Esophagus mucosa (tissue), 1 donor: ENCODE measurements at regions not wholly inside any gene's neighbourhood (a gene's known extent, or its start where the extent isn't known, plus 50 kb on each side); places are given as distances from the start of the nearest gene placed in this dataset.
"Not testable (repeated sequence)": the region's sequence is repeated elsewhere in the genome, so short reads cannot be mapped to it uniquely, and the experiment has no call there.

Source experiments
- ATAC-seq: fragments of 200-7000 bp; cut with Tn5 transposase; one replicate; pipeline ENCODE4 v1.9.1; 2020
- donor health status: DM: yes; HTN: yes; CAD: no.

DNA sequence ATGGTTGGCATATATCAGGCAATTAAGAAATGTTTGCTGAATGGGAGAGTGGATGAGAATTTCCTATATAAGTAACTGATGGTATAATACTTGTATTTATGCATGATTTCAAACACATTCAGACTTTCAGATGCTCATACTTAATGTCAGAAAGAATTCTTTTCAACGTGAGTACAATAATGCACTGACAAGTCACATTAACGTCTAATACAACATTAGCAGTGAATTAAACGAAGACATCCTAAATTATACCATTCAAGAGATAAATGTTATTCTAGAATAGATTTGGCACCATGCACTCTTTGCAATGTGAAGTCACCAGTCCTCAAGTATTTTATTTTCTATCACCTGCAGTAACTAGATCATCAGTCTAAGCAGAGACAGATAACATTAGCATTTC lies 712.9 kb downstream of the TLE1 start:
- no peak for ATAC-seq

- not testable (repeated sequence) for ATAC-seq
These were observed 719.0 kb downstream of the TLE1 start for GRCh38 chr9:80970377-80970776.

DNA sequence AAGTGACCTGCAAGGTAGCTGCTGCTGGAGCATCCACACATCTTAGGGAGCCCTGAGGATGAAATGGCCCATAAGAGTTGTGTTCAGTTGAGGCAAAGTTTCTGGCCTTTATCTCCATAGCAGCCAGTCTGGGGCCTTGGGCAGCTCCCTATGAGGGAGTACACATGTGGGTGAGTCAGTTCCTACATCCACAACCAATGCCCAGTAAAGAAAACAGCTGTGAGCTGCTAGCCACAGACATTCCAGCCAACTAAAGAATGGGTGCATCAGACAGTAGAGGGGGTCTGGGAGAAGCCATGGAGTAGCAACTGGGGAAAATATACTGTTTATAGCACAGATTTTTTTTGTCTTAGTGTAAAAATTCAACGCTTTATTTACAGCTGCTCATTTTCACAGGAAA lies 720.7 kb downstream of the TLE1 start:
- ATAC-seq = no peak

DNA sequence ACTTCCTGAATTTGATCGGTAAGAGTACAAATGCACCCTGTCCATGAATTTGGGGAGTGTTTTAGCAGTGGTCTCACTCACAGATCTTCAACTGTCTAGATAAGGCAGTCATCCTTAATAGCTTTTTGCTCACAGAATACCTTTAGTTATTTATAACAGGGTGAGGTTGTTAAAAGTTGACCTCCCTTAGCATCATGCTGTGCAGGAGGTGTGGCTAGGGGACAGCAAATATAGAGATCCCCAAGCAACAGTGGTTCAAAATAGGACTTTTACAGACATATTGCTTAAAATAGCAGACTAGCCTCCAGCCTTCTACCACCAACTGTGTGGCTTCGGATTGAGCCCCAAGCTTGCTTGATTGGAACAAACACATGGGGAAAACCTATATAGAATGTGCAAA lies 724.4 kb downstream of the TLE1 start:
- no peak for ATAC-seq

DNA sequence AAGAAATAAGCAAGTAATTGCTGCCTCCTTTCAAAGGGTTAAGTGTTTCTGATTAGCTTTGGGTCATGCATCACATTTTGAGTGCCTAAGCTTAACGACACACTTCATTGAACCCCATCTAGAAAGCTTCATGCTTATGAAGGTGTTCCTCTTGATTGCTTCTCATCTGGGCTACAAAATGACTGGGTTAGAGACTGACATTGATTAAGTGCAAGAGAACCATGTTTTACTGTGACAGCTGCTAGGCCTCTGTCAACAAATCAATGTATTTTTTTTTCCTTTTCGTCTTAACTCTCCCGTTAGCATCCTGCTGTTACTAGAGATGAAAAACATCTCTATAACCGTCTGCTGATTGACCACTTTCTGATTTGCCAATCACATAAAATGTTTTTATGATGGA lies 725.0 kb downstream of the TLE1 start:
- no peak for ATAC-seq

DNA sequence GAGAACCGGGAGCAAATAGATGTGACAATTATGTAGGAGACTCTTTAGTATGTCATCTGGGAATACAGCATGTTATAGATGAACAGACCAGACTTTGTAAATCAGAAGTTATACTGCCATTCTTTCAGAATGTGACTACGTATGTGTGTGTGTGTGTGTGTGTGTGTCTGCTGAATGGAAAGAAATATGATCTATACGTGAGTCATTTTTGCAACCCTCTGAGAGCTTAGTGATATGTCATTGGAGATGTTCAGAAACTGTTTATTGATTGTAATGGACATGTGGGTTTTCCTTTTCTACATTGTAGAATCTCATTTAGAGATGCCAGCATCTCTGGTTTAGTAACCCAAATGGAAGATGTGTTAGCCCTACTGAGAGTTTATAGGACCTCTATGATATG lies 731.5 kb downstream of the TLE1 start:
- no peak for ATAC-seq

- no peak for ATAC-seq
These were observed 734.8 kb downstream of the TLE1 start for GRCh38 chr9:80954521-80954920.

DNA sequence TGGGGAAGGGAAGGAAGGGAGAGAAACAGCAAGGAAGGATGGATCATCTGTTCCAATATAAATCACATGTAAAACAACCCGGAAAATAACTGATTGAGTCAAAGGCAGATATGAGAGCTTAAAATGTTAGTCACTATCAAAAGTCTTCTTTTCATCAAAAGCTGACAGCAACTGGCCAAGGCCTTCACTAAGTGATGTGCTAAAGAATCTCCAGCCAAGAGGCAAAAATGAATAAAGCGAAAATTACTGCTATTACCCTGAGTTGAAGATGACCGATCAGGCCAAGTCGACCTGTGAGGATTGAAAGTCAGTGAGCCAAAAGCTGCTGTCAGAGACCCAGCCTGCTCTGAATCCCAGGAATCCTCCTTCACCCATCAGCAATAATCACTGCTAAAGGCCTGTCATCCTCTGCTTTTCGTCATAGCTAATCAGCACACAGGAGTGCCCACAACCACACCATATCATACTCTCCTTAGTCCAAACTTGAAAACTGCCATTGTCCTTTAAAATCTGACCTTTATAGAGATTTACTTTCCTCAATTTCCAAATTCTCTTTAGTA lies 736.9 kb downstream of the TLE1 start:
- no peak for ATAC-seq

- ATAC-seq = no peak
These were observed 737.7 kb downstream of the TLE1 start for GRCh38 chr9:80951675-80952074.

GRCh38 chr9:80948876-80949275 lies 740.5 kb downstream of the TLE1 start:
- no peak for ATAC-seq

- ATAC-seq = no peak
These were observed 741.3 kb downstream of the TLE1 start for GRCh38 chr9:80948066-80948465.

GRCh38 chr9:80946496-80947170 lies 742.7 kb downstream of the TLE1 start:
- no peak for ATAC-seq

DNA sequence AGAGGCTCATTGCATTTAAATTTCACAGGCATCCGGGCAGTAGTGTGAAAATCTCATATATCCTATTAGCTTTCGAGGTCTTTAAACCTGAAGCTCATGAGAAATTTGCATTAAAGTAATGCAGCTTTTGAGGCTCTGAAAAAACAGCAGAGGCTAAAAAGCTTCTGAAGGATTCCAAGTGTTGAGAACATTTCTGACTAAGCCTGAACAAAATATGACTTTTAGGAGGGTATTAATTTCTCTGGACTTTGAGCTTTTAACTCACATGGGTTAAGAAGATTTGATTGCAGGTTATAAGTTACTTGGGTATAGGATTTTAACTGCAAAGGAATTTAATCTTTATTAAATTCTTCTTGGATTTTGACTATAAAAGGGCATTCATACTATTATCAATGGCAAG lies 743.9 kb downstream of the TLE1 start:
- no peak for ATAC-seq

DNA sequence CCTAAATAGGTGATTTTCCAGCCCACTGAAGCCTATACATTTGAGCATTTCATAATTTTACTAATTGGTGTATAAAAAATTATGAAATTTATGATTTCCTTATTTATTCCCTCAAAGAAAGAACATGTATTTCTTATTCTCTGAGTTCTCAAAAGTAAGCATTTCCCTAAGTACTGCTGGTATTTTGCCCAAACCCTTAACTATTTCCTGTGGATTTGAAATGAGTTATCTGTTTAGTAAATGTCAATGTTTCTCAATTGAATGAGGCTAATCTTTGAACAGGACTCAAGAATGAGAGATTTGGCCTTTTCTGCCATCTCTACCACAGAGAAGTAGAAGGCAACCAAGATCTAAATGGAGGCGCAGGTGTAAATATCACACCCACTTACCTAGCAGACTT lies 751.7 kb downstream of the TLE1 start:
- no peak for ATAC-seq

DNA sequence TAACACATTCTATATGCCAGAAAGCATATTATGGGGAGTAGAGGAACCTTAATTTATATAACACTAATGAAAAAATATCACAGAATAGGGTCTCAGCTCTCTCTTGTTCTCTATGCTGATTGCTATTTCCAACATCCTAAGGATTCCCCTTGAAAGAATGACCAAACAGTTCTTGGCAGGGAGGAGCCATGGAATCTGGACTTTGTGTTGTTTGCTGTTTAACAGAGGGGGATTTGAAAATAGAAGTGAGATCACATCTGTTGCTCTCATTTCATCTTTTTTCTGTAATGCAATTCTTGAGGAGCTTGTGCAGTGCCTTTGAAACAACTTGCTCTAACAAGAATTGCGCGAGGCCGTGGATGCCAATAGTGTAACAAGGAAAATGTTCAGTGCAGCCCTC lies 755.3 kb downstream of the TLE1 start:
- ATAC-seq = no peak

GRCh38 chr9:80932947-80933780 lies 756.2 kb downstream of the TLE1 start:
- ATAC-seq = no peak

DNA sequence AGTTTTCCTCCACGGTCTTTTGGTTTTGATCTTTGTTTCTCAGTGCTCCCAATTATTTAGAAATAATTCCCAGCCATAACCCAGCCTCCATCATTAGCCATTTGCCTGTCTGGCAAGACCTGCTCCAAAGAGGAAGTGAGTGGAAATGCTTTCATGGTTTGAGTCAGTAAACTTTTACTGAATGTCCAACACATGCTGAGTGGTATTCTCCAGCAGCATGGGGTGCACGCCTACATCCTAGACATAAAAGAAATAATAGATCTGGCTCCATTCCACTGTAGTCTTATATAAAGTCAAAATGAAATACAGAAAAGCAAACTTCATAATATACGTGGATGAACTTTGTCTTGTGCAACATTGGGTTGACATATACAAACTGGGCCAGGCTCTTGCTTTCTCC lies 757.2 kb downstream of the TLE1 start:
- no peak for ATAC-seq

DNA sequence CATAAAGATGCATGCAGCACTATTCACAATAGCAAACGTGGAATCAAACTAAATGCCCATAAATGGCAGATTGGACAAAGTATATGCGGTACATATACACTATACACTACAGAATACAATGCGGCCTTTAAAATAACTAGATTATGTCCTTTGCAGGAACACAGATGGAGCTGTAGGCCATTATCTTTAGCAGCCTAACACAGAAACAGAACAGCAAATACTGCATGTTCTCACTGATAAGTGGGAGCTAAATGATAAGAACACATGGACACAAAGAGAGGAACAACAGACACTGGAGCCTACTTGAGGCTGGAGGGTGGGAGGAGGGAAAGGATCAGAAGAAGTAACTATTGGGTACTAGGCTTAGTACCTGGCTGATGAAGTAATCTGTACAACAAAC lies 758.2 kb downstream of the TLE1 start:
- no peak for ATAC-seq

DNA sequence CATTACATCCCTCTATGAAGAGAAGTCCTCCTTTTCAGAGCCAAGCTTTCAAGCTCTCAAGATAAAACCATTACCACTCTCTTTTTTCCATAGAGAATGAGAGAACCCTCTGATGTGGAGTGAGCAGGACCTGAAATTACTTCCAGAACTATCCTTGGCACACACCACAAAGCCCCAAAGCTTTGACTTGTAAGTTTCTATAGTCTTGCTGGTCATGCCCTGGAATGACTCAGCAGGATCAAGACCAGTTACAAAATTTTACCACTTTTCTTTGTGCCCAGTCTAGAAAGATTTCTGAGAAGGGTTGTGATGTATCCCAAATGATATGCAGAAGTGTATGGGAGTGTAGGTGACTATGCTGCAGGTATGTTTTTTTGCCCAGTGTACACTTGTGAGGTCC lies 760.6 kb downstream of the TLE1 start:
- ATAC-seq = no peak

- no peak for ATAC-seq
These were observed 762.7 kb downstream of the TLE1 start for GRCh38 chr9:80926611-80927010.

DNA sequence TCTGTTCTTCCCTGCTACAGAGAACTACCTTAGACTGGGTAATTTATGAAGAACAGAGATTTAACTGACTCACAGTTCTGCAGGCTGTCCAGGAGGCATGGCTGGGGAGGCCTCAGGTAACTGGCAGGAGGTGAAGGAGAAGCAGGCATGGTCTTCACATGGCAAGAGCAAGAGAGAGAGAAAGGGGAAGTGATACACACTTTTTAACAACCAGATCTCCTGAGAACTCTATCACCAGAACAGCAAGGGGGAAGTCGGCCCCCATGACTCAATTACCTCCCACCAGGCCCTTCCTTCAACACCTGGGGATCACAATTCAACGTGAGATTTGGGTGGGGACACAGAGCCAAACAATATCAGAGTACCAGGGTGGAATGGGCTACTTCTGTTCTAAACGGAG lies 766.8 kb downstream of the TLE1 start:
- no peak for ATAC-seq

GRCh38 chr9:80906728-80907127 lies 782.6 kb downstream of the TLE1 start:
- no peak for ATAC-seq

DNA sequence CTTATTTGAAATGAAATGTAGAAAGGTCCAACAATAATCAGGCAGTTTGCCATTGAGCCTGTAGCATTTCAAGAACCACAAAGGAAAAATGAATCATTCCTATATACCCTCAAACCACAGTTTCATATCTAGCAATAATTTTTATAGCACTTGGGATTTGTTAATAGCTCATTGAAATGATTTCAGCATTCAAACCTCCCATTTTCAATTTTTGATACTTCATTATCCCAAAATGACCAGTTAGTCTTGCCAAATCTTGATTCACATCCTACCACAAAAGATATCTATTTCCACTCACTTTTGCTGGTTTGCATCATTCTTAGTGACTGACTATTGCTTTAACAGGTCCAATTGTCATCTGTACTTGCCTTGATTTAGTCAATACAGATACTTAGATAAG lies 790.1 kb downstream of the TLE1 start:
- no peak for ATAC-seq

DNA sequence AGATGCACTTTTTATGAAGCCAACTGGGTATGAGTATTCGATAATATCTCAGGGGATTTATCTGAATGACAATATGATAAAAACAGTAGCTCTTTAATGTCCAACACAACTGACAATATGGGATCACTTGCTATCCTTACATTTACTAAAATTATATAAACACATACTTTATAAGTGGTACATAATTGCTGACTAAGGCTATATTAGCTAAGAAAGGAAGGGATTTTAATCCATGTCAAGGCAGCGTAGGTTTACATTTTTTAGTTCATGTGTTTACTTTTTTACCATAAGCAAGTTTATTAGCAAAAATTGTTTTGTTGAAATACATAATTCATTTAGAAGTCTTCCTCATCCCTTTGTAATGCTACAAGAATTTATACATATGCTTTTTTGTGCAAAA lies 796.2 kb downstream of the TLE1 start:
- no peak for ATAC-seq
